ENCODE measurements at regions not wholly inside any gene's neighbourhood (a gene's known extent, or its start where the extent isn't known, plus 50 kb on each side); places are given as distances from the start of the nearest gene placed in this dataset.
A peak's percentile ranks its signal among the peaks of the same experiment; 100 is the strongest.

DNA sequence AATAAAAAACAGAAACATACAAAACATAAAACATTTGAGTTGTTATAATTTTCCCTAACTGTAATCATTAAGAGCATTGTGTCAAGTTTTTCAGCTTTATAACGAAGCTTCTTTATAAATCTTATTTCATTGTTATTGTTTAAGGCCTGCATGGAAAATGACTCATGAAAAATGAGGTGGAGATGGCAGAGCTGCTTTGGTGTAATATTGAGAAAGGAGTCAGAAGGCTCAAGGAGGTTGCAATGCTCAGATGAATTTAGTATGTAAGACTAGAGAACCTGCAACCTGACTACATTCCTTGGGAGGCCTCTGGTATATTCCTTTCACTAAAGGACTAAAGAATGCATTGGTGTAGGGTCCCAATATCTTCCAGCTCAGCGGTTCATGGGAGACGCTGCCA lies 61.5 kb downstream of the TMEM30B start:
- no peaks in the 10 kb centered on the region for H3K36me3 ChIP-seq
- no peaks in the 10 kb centered on the region for H3K9me3 ChIP-seq
- no peak overlapping the region for H3K27ac ChIP-seq
- no peak overlapping the region for H3K4me3 ChIP-seq
- no peaks in the 10 kb centered on the region for H3K27me3 ChIP-seq
- H3K4me1 ChIP-seq = peaks cover 28% of the 10 kb centered on the region
- no peak for DNase-seq (ENCODE audit: extremely low spot score in 2 of 2)
- intact Hi-C loops (cut with DNase I) = no loop called here
- TF ChIP-seq, protein P1, sequence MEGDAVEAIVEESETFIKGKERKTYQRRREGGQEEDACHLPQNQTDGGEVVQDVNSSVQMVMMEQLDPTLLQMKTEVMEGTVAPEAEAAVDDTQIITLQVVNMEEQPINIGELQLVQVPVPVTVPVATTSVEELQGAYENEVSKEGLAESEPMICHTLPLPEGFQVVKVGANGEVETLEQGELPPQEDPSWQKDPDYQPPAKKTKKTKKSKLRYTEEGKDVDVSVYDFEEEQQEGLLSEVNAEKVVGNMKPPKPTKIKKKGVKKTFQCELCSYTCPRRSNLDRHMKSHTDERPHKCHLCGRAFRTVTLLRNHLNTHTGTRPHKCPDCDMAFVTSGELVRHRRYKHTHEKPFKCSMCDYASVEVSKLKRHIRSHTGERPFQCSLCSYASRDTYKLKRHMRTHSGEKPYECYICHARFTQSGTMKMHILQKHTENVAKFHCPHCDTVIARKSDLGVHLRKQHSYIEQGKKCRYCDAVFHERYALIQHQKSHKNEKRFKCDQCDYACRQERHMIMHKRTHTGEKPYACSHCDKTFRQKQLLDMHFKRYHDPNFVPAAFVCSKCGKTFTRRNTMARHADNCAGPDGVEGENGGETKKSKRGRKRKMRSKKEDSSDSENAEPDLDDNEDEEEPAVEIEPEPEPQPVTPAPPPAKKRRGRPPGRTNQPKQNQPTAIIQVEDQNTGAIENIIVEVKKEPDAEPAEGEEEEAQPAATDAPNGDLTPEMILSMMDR (IDR thresholded peaks at IDR 0.05) = no peak
- TF ChIP-seq POLR2AphosphoS5 (IDR thresholded peaks at IDR 0.05; ENCODE audit: insufficient read depth in 1 of 2, low read depth in 1 of 2) (no peak), POLR2A (IDR thresholded peaks at IDR 0.05) (no peak)

DNA sequence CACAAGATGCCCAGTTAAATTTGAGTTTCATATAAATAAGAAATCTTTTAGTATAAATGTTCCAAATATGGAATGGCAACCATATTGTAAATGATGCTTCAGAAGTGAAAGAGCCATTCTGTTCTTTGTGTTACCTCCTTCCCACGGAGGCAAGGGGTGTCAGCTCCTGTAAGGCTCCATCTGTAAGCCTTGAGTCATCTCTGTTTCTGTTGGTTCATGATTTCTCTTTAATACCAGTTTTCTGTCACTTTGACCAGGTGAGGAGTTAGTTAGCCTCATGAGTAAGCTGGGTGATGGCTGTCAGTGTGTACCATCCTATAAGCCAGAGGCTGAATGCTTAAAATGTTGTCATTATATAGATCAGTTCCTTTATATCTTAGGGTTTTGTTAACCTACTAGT lies 61.9 kb downstream of the TMEM30B start:
- peaks cover 28% of the 10 kb centered on the region for H3K4me1 ChIP-seq
- intact Hi-C loops (cut with DNase I) = no loop called here
- TF ChIP-seq, protein P1 (IDR thresholded peaks at IDR 0.05) = no peak
- no peak for TF ChIP-seq POLR2A (IDR thresholded peaks at IDR 0.05)
- no peak for TF ChIP-seq POLR2AphosphoS5 (IDR thresholded peaks at IDR 0.05; ENCODE audit: insufficient read depth in 1 of 2, low read depth in 1 of 2)
- H3K4me3 ChIP-seq = no peak overlapping the region
- DNase-seq (ENCODE audit: extremely low spot score in 2 of 2) = no peak
- H3K27me3 ChIP-seq = no peaks in the 10 kb centered on the region
- H3K27ac ChIP-seq = no peak overlapping the region
- no peaks in the 10 kb centered on the region for H3K36me3 ChIP-seq
- H3K9me3 ChIP-seq = no peaks in the 10 kb centered on the region

- Histone ChIP-seq H3K9me3 (no peaks in the 10 kb centered on the region), H3K27ac (no peak overlapping the region), H3K36me3 (no peaks in the 10 kb centered on the region), H3K27me3 (no peaks in the 10 kb centered on the region), H3K4me3 (no peak overlapping the region), H3K4me1 (peaks cover 28% of the 10 kb centered on the region)
- no peak for DNase-seq (ENCODE audit: extremely low spot score in 2 of 2)
- intact Hi-C loops (cut with DNase I) = no loop called here
- no peak for TF ChIP-seq POLR2A (IDR thresholded peaks at IDR 0.05)
- TF ChIP-seq, protein P1 (IDR thresholded peaks at IDR 0.05) = no peak
- no peak for TF ChIP-seq POLR2AphosphoS5 (IDR thresholded peaks at IDR 0.05; ENCODE audit: insufficient read depth in 1 of 2, low read depth in 1 of 2)
Measured at GRCh38 chr14:61218767-61219166, 62.4 kb downstream of the TMEM30B start.

DNA sequence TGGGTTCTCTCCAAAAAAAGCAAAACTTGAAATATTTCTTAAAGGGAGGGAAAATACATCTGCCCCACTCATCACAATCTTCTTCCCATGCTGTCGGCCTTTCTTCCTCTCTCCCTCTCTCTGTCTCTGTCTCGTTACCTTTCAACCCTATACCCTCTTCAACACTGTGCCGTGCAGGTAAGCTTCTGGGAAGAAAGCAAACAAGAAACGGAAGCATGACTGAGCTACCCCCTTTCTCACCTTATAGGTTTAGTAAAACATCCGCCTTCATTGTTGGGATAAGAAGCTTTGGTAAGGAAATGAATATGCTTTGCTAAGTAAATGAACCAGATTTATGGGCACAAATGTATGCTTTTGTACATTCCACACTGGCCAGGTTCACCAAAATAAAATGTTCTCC lies 63.0 kb downstream of the TMEM30B start:
- intact Hi-C loops (cut with DNase I) = no loop called here
- Histone ChIP-seq H3K27me3 (no peaks in the 10 kb centered on the region), H3K27ac (no peak overlapping the region), H3K36me3 (no peaks in the 10 kb centered on the region), H3K4me3 (no peak overlapping the region), H3K4me1 (peaks cover 28% of the 10 kb centered on the region), H3K9me3 (no peaks in the 10 kb centered on the region)
- no peak for DNase-seq (ENCODE audit: extremely low spot score in 2 of 2)
- TF ChIP-seq, protein P1 (IDR thresholded peaks at IDR 0.05) = no peak
- TF ChIP-seq POLR2A (IDR thresholded peaks at IDR 0.05) (no peak), POLR2AphosphoS5 (IDR thresholded peaks at IDR 0.05; ENCODE audit: insufficient read depth in 1 of 2, low read depth in 1 of 2) (no peak)

DNA sequence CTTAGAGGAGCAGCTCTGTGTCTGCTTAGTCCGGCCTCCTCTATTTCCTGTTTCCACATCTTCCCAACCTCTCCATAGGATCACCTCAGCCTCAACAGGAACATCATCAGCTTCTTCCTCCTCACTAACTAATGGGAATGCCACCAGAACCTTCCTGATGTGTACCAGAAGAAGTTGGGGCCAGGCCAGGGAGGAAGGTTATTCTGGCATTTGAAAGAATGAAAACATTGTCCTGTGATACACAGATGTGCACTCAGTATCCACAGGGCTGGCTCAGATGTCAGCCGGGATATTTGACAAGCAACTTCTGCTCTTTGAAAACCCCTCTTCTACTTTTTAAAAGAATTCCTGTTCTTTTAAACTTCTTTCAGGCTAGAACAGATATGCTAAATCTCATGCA lies 63.6 kb downstream of the TMEM30B start:
- Histone ChIP-seq H3K4me3 (no peak overlapping the region), H3K27me3 (no peaks in the 10 kb centered on the region), H3K4me1 (peaks cover 31% of the 10 kb centered on the region), H3K36me3 (no peaks in the 10 kb centered on the region), H3K27ac (peak overlapping the region; percentile 3), H3K9me3 (no peaks in the 10 kb centered on the region)
- DNase-seq (ENCODE audit: extremely low spot score in 2 of 2) = no peak
- TF ChIP-seq, protein P1 (IDR thresholded peaks at IDR 0.05) = no peak
- TF ChIP-seq POLR2A (IDR thresholded peaks at IDR 0.05) (no peak), POLR2AphosphoS5 (IDR thresholded peaks at IDR 0.05; ENCODE audit: insufficient read depth in 1 of 2, low read depth in 1 of 2) (no peak)
- intact Hi-C loops (cut with DNase I) = no loop called here

Data from vagina (tissue), 2 donors.